NCI-H2196 treated with DMSO at 0.1 percent for 48 hours (cell line): ENCODE measurements at regions not wholly inside any gene's neighbourhood (a gene's known extent, or its start where the extent isn't known, plus 50 kb on each side); places are given as distances from the start of the nearest gene placed in this dataset.

Experiments
- DNase-seq: peaks from one replicate; lab custom pipeline; 2025; ENCODE audit not compliant: unreplicated experiment; lab: John Stamatoyannopoulos, UW

- no peak for DNase-seq
These were observed 317.7 kb upstream of the NOCT start for GRCh38 chr4:138697851-138698250.

GRCh38 chr4:138696771-138697170 is 318.8 kb upstream of the NOCT start:
- DNase-seq: no peak

- no peak for DNase-seq
These were observed 319.5 kb upstream of the NOCT start for GRCh38 chr4:138696058-138696457.

- DNase-seq: no peak
These were observed 322.1 kb upstream of the NOCT start for GRCh38 chr4:138693526-138693925.

- no peak for DNase-seq
These were observed 323.2 kb upstream of the NOCT start for GRCh38 chr4:138692411-138692810.

- DNase-seq: no peak
These were observed 326.0 kb upstream of the NOCT start for GRCh38 chr4:138689593-138689992.

GRCh38 chr4:138689187-138689586 is 326.4 kb upstream of the NOCT start:
- DNase-seq: no peak

GRCh38 chr4:138688408-138689085 is 327.0 kb upstream of the NOCT start:
- no peak for DNase-seq

GRCh38 chr4:138686106-138686835 is 329.3 kb upstream of the NOCT start:
- DNase-seq: no peak

- no peak for DNase-seq
These were observed 330.3 kb upstream of the NOCT start for GRCh38 chr4:138685316-138685715.

- peak; percentile 24 for DNase-seq
These were observed 334.5 kb upstream of the NOCT start for GRCh38 chr4:138680989-138681604.

GRCh38 chr4:138680256-138680655 is 335.3 kb upstream of the NOCT start:
- no peak for DNase-seq

GRCh38 chr4:138678985-138679746 is 336.4 kb upstream of the NOCT start:
- no peak for DNase-seq

- no peak for DNase-seq
These were observed 337.8 kb upstream of the NOCT start for GRCh38 chr4:138677748-138678147.

- DNase-seq: no peak
These were observed 338.4 kb upstream of the NOCT start for GRCh38 chr4:138677212-138677611.

GRCh38 chr4:138675685-138676084 is 339.9 kb upstream of the NOCT start:
- no peak for DNase-seq

GRCh38 chr4:138674209-138674608 is 341.4 kb upstream of the NOCT start:
- DNase-seq: no peak

- no peak for DNase-seq
These were observed 342.5 kb upstream of the NOCT start for GRCh38 chr4:138673053-138673452.

GRCh38 chr4:138672393-138672976 is 343.1 kb upstream of the NOCT start:
- DNase-seq: no peak

- no peak for DNase-seq
These were observed 343.9 kb upstream of the NOCT start for GRCh38 chr4:138671606-138672084.

- no peak for DNase-seq
These were observed 344.5 kb upstream of the NOCT start for GRCh38 chr4:138671106-138671505.
